Hippocampal formation (tissue), 2 donors: ENCODE measurements at regions not wholly inside any gene's neighbourhood (a gene's known extent, or its start where the extent isn't known, plus 50 kb on each side); places are given as distances from the start of the nearest gene placed in this dataset.
A peak's percentile ranks its signal among the peaks of the same experiment; 100 is the strongest.

Experiments used
- DNase-seq, 2 donors: peaks; one replicate each; lab custom pipeline; 2025; lab: John Stamatoyannopoulos, UW

DNA sequence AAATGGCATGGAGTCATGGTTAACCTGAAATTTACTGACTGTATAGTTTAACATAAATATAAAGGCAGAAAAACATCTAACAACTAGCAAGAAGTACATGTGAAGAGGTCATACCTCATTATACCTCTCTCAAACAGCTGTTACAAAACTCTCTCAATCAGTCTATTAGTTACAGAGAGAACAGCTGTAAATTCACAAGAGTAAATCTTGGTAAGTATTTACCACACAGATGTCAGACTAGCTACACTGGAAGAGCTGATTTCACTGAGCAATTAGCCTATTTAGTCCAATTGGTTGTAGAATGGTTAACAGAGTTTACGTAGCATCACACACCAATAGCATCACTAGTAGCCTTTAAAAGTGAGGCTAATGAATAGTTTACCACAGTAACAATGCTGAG, 463.4 kb upstream of the USP15 start:
- no peak for DNase-seq

DNA sequence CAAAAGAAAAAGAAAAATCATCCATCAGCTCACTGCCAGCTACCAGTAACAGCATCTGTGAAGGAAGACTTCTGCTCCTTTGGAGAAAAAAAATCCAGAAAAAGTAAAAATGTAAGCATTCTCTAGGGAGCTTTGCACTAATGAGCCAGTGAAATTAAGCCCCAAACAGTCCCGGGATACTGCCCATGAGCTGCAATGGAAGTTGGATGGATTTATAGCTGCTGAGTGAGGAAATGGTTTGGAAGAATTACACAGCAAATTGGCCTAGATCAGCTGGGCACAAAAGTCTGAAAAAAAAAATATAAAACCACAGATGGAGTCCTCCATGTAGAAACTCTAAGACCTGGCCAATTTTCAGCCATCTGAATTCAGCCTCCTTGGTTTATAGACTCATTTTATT, 462.9 kb upstream of the USP15 start:
- no peak for DNase-seq

DNA sequence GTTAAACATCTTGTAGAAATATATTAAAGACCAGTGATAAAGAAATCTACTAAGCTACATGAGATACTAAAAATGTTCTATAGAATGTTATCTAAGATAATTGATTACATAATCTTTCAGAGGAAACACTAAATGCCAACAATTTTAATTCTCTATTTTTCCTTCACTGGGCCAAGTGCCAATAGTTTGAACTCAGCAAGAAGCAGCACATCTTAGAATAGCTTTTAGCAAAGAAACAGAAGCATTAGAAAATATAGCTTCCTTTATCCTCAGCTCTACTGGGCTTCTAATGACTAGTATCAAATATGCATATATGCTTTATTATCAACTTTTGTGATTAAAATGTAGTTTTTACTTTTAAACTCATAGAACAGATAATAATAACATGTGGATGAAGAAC, 461.4 kb upstream of the USP15 start:
- DNase-seq: no peak

DNA sequence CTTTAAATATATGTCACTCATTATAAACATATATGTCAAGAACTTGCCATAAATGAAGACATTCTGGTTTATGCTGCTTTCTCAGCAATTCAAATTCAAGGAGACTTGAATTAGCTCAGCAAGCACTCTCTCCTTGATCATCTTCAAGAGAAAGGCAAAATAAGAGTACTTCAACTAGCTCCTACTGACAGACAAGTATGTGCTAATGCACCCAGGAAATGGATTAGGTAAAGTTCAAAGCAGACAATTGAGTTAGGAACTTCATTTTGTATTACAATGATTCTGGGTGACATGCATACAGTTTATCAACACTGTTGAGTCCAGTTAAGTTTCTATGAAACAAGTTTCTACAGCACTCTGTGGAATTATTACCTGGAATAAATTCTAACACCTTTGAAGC, 455.9 kb upstream of the USP15 start:
- DNase-seq: no peak

DNA sequence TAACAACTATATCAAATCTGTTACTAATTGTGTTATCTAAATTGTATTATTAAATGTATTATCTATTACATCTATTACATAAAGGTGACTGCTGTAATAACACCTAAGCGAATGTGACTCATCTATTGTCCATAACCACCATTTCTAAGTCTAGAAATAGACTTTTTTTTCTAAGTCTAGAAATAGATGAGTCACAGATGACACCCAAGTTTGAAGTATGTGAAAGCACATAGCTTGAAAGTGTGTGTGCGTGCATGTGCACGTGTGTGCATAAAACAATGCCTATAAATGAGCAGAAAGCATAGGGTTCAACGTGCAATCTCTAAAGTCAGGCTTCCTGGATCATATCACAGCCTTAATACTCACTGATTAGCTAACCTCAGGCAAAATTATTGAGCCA, 451.3 kb upstream of the USP15 start:
- no peak for DNase-seq

DNA sequence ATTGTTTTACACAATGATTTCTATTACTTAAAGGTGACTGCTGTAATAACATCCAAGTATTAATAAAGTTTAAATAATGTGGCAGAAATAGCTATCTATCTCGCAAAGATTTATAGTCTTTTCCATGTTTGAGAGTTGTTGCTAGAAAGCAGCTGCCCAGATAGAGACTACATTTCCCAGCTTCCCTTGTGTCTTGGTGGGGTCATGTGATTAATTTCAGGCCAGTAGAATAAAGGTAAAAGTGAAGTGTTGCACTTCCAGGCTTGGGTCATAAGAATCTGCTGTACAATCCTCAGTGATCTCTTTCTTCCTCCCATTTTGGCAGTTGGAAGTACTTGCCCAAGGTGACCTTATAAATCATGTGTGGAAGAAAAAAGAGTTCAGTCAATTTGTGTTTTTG, 449.7 kb upstream of the USP15 start:
- DNase-seq: no peak

DNA sequence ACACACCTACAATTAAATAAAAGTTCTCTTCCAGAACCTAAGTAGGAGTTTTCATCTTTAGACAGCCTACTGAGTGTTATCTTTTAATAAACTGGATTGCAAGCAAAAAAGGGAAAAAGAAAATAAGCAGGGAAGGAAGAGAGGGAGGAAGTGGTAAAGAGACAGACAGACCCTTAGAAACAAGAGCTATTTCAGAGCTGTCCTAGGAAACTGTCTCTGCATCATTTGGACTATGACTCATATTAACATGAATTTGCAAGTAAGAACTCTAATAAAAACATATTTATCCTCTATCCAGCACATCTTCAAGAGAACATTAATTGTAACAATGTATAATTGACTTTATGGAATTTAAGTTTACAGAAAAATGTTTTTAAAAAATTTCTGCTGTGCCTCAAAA, 438.8 kb upstream of the USP15 start:
- no peak for DNase-seq

DNA sequence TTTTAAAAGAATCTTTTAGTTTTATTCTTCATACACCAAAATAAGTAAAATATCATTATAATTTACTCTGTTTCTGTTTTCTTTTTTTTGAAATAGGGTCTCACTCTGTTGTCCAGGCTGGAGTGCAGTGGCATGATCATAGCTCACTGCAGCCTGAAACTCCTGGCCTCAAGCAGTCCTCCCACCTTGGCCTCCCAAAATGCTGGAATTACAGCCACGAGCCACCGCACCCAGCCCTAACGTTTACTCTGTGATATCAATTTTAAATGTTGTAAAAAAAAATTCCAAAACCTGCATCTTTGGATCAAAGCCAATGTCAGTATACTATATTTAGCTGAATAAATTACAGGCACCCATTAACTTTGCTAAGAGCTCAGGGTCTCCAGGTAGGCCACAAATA, 437.1 kb upstream of the USP15 start:
- no peak for DNase-seq

DNA sequence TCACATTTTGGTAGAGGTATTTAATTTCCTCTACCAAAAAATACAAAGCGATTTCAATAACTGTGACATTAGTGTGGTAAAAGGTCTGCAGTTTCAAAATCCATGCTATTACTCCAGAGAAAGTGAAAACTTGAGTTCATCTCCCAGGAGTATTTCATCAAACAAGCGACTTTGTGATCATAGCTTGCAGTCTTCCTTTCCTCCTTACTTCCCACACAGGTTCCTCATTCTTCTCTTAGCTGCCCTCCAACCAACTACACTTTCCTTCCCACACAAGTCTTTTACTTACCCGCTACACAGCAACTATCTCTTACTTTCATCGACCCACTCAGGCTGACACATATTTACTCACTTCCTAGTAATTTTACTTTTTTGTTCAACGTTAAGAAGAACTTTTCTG, 413.4 kb upstream of the USP15 start:
- no peak for DNase-seq

DNA sequence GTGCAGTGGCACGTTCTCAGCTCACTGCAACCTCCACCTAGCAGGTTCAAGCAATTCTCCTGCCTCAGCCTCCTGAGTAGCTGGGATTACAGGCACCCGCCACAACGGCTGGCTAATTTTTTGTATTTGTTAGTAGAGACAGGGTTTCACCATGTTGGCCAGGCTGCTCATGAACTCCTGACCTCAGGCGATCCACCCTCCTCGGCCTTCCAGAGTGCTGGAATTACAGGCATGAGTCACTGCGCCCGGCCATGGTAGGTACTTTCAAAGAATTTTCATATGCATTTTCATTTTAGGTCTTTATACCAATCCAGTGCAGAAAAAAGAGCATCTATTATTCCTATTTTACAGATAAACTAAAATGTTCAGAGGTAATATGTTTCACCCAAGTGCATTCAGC, 411.3 kb upstream of the USP15 start:
- DNase-seq: no peak

DNA sequence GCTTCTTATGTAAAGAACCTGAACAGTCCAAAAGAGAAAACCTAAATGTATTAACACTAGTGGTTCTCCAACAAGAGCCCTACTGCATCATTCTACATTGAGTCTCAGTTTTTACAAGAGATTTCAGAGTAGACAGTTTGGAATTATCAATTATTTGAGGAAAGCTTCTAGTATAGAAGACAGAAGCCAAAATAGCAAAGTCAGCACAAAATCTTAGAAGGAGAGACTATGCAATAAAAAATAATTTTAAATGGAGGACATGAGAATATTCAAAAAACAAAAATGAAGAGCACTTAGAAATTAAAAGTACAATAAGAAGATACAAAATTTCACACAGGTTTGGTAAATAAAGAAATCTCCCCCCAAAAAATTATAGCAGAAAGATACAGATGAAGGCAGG, 406.3 kb upstream of the USP15 start:
- no peak for DNase-seq

DNA sequence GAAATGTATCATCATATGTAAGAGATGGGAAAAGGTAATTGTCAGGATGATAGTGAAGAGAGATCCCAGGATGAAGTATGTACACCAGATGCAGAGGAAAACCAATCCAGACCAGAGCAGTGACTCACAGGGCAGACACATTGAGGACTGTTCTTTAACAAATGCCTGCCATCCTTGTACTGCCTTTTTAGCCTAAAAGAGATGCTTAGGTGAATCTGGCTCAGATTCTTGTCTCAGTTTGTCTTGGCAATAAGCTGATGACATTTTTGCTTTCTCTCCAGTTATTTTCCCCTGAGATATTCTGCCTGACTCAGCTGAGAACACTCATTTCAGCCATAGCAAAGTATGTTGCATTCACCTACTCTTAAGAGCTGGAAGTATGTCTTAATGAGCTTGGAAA, 405.3 kb upstream of the USP15 start:
- DNase-seq: no peak

DNA sequence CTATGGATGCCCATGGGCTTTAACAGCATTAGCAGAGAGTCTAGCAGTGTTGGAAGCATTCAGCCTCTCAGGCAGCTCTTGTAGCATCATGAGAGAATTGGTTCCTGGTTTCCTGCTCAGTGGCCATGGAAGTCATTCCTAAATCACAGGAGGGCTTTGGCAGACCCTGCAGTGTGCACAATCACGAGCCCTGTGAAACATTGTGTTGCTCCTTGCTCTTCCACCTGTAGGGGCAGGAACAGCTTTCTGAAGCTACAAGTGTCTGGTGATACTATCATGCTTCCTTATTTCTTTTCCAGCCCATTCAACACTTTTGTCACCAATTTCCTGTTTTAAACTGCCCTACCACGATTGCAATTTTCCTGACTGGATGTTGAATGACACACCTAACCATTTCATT, 402.2 kb upstream of the USP15 start:
- DNase-seq: no peak

DNA sequence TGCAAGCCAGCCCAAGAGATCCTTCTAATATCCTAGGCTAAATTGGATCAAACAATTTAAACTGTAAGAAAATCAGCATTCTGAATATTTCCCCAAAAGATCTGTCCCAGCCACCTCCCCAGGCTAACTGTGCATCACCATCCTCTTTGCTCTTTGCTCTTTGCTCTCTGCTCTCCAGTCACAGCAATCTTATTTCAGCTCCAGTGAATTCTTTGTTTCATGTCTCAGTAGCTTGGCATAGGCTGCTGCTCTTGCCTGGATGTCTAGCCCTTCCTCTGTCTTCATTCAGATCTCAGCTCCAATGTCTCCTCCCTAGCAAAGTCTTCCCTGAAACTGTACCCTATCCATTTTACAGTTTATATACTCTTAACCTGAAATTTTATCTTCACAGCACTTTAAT, 399.8 kb upstream of the USP15 start:
- no peak for DNase-seq

DNA sequence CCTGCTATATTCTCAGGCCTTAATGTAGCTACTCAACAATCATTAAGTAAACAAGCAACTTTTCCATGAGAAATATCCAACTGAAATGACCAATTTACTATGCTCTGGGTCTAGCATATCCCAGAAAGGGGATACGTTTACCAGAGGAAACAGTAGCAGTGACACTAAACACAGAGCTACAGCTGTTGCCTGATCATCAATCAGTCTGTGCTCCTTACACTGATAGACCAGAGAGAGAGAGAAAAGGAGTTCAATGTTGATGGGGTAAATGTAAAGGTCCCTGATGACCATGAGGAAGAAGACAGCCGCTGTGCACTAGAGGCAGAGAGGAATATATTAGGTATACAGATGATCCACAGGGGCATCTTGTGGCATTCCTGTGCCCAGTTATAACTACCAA, 397.2 kb upstream of the USP15 start:
- DNase-seq: no peak

DNA sequence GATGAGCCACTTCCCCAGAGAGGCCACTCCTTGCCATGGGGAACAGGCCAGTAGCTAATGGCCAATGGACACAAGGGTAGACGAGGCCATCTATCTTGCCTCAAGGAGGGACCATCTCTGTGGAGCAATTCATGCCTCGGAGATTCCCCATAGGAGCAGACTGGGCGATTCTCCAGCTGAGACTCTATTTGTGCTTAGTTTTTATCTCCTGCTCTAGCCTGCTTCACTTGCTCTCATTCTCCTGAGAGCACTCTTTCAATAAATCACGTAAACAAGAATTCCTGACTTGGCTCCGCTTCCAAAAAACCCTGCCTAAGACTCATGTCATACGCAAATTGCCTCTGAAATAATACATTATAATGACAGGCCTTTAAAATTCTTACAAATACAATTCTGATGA, 396.4 kb upstream of the USP15 start:
- DNase-seq: no peak

DNA sequence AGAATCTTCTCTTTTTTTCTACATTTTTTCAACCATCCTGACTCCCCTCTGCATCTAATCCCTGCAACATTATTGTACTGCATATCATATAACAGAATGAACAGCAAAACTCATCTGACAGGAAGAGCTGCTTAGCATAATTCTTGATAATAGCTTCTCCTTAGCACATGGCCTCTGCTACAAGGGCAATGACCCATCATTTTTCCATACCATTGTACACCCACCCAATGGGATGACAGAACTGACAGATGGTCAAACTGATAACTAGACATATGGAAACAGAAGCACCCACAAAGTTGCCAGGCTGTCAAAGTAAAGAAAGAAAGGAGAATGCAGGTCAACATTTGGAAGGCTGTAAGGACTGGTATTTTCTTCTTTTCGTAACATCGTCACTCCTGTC, 390.4 kb upstream of the USP15 start:
- no peak for DNase-seq

DNA sequence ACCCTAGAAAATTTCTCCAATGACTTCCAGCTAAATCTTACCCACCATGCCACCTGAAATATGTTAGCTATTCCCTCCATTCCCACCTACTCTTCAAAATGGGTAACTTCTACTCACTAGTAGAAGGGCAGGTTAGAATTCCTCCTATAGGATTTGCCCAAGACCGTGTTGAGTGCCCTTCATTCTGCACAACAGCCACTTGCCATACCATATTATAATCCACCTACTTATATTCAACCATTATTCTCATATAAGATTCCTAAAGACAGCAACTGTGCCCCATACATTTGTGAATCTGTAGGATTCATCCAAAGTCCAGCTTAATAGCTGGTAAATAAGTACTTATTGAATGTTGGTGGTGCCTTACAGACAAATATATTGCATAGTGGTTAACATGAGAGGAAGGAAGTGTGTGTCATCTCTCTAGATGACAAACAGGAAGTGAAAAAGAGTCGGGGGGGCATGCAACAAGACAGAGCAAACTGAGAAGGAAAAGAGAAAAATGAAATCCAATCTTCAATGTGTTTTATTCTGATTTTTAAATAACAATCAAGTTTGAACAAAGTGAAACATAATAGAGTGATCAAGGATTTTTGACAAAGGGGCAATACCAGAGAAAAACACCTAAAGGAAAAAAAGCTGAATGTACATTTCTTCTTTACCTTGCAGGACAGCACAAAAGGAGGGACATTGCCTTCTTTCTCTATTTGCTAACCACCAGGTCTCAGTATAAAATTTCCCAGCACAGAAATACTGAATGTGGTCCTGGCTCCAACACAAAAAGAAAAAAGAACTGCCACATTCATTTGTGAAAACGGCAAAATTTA, 389.3 kb upstream of the USP15 start:
- no peak for DNase-seq

DNA sequence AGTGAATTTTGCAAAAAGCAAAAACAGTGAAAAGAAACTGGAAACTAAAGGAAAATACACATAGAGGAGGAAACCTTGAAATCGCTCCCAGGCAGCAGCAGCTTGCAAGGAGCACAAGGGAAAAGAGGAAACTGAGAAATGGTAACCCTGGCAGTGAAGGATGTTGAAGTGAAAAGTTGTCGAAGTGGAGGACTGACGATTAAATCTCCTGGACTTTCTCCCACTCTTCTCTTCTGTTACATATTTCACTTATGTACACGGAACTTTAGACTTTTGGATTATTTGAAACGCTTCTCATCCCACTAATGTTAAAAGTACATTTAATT, 388.8 kb upstream of the USP15 start:
- no peak for DNase-seq

DNA sequence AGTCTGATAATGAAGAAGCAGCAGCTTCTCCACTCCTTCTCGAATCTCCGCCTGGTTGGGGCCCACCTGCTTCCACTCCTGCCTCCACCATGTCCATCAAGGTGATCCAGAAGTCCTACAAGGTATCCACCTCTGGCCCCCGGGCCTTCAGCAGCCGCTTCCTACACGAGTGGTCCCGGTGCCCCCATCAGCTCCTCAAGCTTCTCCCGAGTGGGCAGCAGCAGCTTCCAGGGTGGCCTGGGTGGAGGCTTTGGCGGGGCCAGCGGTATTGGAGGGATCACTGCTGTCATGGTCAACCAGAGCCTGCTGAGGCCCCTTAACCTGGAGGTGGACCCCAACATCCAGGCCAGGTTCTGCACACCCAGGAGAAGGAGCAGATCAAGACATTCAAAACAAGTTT, 381.0 kb upstream of the USP15 start:
- DNase-seq: no peak

DNA sequence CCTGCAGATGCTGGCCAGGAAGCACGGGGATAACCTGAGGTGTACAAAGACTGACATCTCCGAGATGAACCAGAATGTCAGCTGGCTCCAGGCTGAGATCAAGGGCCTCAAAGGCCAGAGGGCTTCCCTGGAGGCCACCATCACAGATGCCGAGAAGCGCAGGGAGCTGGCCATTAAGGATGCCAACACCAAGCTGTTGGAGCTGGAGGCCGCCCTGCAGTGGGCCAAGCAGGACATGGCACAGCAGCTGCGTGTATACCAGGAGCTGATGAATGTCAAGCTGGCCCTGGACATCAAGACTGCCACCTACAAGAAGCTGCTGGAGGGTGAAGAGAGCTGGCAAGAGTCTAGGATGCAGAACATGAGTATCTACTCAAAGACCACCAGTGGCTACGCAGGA, 380.0 kb upstream of the USP15 start:
- no peak for DNase-seq

DNA sequence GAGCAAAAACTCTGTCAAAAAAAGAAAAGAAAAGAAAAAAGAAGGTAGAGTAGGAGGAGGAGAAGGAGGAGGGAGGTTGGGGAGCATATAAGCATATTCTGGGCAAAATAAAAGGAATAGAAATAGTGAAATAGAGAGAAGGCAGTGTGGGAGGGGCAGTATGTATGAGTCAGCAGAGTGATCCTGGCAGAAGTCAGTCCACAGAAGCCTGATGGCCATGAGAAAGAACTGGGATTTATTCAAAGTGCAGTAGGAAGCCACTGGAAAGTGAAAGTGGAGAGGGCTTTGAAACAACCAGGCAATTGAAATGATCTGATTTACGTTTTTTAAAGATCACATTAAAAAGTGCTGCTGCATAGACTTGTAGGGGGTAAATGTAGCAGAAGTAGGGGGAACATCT, 368.6 kb upstream of the USP15 start:
- DNase-seq: peak in 1 of 2 donors; percentile 11

DNA sequence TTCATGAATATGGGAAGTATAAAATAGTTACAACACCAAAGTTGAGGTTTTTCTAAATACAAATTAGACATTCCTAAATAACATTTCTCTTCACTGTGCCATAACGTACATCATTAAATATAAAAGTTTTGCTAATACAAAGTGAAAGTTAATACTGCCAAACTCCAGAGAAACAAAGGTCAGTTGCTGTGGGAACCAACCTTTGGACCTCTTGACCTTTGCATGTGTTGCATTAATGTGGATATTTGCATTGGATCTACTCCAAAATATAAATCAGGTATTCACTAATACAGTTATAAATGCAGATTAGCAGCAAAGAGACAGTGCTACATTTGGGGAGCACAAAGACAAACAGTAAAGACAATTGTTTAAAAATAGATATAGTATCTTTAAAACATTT, 366.0 kb upstream of the USP15 start:
- DNase-seq: no peak

DNA sequence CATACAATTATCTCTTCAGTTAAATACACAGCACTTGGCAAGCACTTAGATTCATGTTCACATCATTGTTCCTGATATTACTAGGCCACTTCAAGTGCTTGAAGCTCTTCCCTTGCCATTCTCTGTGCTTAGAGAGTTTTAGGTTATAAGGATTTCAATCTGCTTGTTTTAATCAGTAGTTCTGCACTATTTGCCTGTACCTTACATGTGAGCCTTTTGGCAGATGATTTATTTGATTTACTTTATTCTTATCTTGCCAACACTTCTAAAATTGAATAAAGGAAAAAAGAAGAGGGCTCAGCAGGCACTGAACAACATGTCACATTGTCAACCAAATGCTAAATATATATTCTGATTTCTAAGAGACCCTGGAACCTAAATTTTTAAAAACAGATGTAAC, 363.8 kb upstream of the USP15 start:
- no peak for DNase-seq

DNA sequence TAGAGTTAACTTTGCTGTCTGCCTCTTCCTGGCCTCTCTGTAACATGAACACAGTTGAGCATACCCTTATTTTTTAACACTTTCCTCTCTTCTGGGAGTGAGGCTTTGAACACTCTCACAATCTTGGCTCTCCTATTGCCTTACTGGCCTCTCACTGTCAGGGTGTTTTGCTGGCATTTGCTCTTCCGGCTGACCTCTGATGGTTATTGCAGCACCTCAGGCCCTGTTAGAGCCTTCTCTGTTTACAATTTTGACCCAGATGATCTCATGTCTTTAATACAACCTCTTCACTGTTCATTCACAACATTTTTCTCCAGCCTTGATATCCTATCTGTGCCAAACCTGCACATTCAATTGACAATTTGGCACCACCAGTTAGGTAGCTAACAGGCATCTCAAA, 357.8 kb upstream of the USP15 start:
- DNase-seq: no peak
